ENCODE measurements at regions not wholly inside any gene's neighbourhood (a gene's known extent, or its start where the extent isn't known, plus 50 kb on each side); places are given as distances from the start of the nearest gene placed in this dataset.

DNA sequence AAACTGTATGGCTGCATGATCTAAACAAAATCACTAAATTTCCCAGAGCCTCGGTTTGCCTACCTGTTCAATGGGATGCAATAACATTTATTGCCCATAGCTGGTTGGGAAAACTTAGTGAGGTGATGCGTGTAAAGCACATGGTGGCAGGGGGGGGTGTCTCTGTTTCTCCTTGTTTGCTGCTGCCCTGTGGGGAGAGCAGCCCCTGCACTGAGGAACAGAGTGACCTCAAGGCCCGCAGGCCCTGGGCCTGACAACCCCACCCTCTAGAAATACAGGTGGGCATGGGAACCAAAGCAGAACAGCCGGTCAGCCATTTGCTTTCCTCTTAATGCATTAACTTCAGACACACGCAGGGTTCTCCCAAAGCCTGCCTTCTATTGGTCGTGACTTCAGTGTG, 55.1 kb upstream of the SLC66A3 start:
- Histone ChIP-seq H4K8ac (ENCODE audit: low read depth in 2 of 2, low read length in 2 of 2) (no peak overlapping the region), H3K4ac (ENCODE audit: low read depth, low read length) (no peak overlapping the region; the same call in 1 of the 2 replicates), H2BK120ac (ENCODE audit: low read depth, low read length) (no peak overlapping the region), H3K9me3 (ENCODE audit: control insufficient read depth, insufficient read depth, low read length) (no peaks in the 10 kb centered on the region), H3K14ac (replicated peaks; ENCODE audit: low read depth, low read length) (no peak overlapping the region), H2BK20ac (ENCODE audit: low read depth, low read length) (no peak overlapping the region), H3K79me1 (ENCODE audit: low read depth in 1 of 2, low read length in 2 of 2) (no peaks in the 10 kb centered on the region), H3K9me1 (ENCODE audit: insufficient read depth, low read length) (peaks cover 13% of the 10 kb centered on the region), H3K4me3 (ENCODE audit: insufficient read depth, low read depth, low read length) (no peak overlapping the region), H2AK9ac (replicated peaks; ENCODE audit: low read depth, low read length, poor library complexity) (no peak overlapping the region), H3K27me3 (ENCODE audit: control insufficient read depth, insufficient read depth, low read length) (peaks cover 5% of the 10 kb centered on the region; the same call in 1 of the 2 replicates), H4K91ac (ENCODE audit: insufficient read depth, low read depth, low read length) (no peak overlapping the region), H3K27ac (ENCODE audit: insufficient read depth, low read length) (no peak overlapping the region), H3K4me1 (ENCODE audit: control insufficient read depth, insufficient read depth, low read length) (peaks cover 5% of the 10 kb centered on the region), H3K23ac (ENCODE audit: low read depth, low read length) (no peak overlapping the region), H2BK5ac (ENCODE audit: low read depth, low read length, poor library complexity, severe bottlenecking) (no peak overlapping the region), H2AFZ (replicated peaks; ENCODE audit: low read length, poor library complexity) (no peak overlapping the region), H3K18ac (ENCODE audit: low read depth, low read length) (no peak overlapping the region), H4K20me1 (ENCODE audit: insufficient read depth, low read length) (no peaks in the 10 kb centered on the region), H3K36me3 (ENCODE audit: control insufficient read depth, insufficient read depth, low read length) (no peaks in the 10 kb centered on the region), H4K5ac (ENCODE audit: low read depth, low read length) (no peak overlapping the region), H2BK15ac (ENCODE audit: low read depth, low read length) (no peak overlapping the region), H3K4me2 (ENCODE audit: low read depth, low read length) (no peak overlapping the region), H3K9ac (ENCODE audit: low read depth, low read length) (no peak overlapping the region), H2AK5ac (ENCODE audit: low read depth, low read length) (no peak overlapping the region), H3K56ac (ENCODE audit: extremely low read depth, insufficient read depth, low read length) (no peak overlapping the region)
- CTCF ChIA-PET: no interaction called here
- no TSS peak for BruUV-seq (replicated peaks)
- intact Hi-C loops (cut with micrococcal nuclease) (no loop called here), dilution Hi-C loops (cut with HindIII; ENCODE audit: low sequenced_read_pairs, unreplicated experiment) (no loop called here), in situ Hi-C loops (cut with MboI; ENCODE audit: low sequenced_read_pairs) (no loop called here)
- WGBS, 2 experiments (ENCODE audit: extremely low coverage in 2 of 2, insufficient read length in 1 of 2): 88% methylated on average over 3 of the region's 6 CpGs; no CpG with 5 or more reads in 1 of the 2 experiments
- DNase-seq: no peak
- POLR2A ChIA-PET (ENCODE audit: unreplicated experiment): no interaction called here
- ATAC-seq (ENCODE audit: low read depth): no peak
- TF ChIP-seq BHLHE40 (IDR thresholded peaks at IDR 0.05; ENCODE audit: low read depth, low read length) (no peak), SMC3 (IDR thresholded peaks at IDR 0.05; ENCODE audit: low read depth, low read length) (no peak), CEBPB (IDR thresholded peaks at IDR 0.05; ENCODE audit: low read depth, low read length) (no peak), MXI1 (IDR thresholded peaks at IDR 0.05; ENCODE audit: borderline replicate concordance, low read depth, low read length) (no peak), FOS (IDR thresholded peaks at IDR 0.05; ENCODE audit: low read depth, low read length) (no peak), RAD21 (IDR thresholded peaks at IDR 0.05; ENCODE audit: low read length) (no peak), NFE2L2 (IDR thresholded peaks at IDR 0.05; ENCODE audit: low read depth, low read length) (no peak), CHD1 (IDR thresholded peaks at IDR 0.05; ENCODE audit: low read depth, low read length) (no peak), POLR2A (IDR thresholded peaks at IDR 0.05; ENCODE audit: low read depth, low read length) (no peak), MAFK (IDR thresholded peaks at IDR 0.05; ENCODE audit: low read depth, low read length) (no peak), RFX5 (IDR thresholded peaks at IDR 0.05; ENCODE audit: low read depth, low read length) (no peak), MAZ (IDR thresholded peaks at IDR 0.05; ENCODE audit: borderline replicate concordance, low read depth, low read length) (no peak), RCOR1 (IDR thresholded peaks at IDR 0.05; ENCODE audit: insufficient replicate concordance, low read length) (no peak)
- TF ChIP-seq, protein P1, sequence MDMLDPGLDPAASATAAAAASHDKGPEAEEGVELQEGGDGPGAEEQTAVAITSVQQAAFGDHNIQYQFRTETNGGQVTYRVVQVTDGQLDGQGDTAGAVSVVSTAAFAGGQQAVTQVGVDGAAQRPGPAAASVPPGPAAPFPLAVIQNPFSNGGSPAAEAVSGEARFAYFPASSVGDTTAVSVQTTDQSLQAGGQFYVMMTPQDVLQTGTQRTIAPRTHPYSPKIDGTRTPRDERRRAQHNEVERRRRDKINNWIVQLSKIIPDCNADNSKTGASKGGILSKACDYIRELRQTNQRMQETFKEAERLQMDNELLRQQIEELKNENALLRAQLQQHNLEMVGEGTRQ (IDR thresholded peaks at IDR 0.05; ENCODE audit: low read depth, low read length): no peak
- TF ChIP-seq, protein P2, sequence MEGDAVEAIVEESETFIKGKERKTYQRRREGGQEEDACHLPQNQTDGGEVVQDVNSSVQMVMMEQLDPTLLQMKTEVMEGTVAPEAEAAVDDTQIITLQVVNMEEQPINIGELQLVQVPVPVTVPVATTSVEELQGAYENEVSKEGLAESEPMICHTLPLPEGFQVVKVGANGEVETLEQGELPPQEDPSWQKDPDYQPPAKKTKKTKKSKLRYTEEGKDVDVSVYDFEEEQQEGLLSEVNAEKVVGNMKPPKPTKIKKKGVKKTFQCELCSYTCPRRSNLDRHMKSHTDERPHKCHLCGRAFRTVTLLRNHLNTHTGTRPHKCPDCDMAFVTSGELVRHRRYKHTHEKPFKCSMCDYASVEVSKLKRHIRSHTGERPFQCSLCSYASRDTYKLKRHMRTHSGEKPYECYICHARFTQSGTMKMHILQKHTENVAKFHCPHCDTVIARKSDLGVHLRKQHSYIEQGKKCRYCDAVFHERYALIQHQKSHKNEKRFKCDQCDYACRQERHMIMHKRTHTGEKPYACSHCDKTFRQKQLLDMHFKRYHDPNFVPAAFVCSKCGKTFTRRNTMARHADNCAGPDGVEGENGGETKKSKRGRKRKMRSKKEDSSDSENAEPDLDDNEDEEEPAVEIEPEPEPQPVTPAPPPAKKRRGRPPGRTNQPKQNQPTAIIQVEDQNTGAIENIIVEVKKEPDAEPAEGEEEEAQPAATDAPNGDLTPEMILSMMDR (conservative IDR thresholded peaks at IDR 0.05; ENCODE audit: low read depth, low read length): no peak
- TF ChIP-seq, protein P3, sequence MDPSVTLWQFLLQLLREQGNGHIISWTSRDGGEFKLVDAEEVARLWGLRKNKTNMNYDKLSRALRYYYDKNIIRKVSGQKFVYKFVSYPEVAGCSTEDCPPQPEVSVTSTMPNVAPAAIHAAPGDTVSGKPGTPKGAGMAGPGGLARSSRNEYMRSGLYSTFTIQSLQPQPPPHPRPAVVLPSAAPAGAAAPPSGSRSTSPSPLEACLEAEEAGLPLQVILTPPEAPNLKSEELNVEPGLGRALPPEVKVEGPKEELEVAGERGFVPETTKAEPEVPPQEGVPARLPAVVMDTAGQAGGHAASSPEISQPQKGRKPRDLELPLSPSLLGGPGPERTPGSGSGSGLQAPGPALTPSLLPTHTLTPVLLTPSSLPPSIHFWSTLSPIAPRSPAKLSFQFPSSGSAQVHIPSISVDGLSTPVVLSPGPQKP (IDR thresholded peaks at IDR 0.05; ENCODE audit: borderline replicate concordance, low read depth, low read length): no peak
